Fibroblast of mammary gland (primary cell): ENCODE measurements at regions not wholly inside any gene's neighbourhood (a gene's known extent, or its start where the extent isn't known, plus 50 kb on each side); places are given as distances from the start of the nearest gene placed in this dataset.

ENCODE experiments used
- DNase-seq: peaks from one replicate; pipeline ENCODE4 v3.0.0-alpha.2; 2010; ENCODE audit warnings: low read depth
- H3K4me3 ChIP-seq: 2 replicates; pipeline ENCODE4 v1.5.1; 2011; ENCODE audit warnings: low read depth, mild to moderate bottlenecking, low read length, moderate library complexity; ENCODE audit not compliant: control insufficient read depth
- TF ChIP-seq, protein P1 (sequence below): conservative IDR thresholded peaks from 2 replicates; pipeline ENCODE4 v1.5.1; 2011; ENCODE audit warnings: low read depth, low read length, inconsistent platforms; ENCODE audit not compliant: control insufficient read depth, insufficient read depth

- DNase-seq = no peak
- TF ChIP-seq, protein P1, sequence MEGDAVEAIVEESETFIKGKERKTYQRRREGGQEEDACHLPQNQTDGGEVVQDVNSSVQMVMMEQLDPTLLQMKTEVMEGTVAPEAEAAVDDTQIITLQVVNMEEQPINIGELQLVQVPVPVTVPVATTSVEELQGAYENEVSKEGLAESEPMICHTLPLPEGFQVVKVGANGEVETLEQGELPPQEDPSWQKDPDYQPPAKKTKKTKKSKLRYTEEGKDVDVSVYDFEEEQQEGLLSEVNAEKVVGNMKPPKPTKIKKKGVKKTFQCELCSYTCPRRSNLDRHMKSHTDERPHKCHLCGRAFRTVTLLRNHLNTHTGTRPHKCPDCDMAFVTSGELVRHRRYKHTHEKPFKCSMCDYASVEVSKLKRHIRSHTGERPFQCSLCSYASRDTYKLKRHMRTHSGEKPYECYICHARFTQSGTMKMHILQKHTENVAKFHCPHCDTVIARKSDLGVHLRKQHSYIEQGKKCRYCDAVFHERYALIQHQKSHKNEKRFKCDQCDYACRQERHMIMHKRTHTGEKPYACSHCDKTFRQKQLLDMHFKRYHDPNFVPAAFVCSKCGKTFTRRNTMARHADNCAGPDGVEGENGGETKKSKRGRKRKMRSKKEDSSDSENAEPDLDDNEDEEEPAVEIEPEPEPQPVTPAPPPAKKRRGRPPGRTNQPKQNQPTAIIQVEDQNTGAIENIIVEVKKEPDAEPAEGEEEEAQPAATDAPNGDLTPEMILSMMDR = no peak
- H3K4me3 ChIP-seq = no peak overlapping the region
These were observed 225.9 kb upstream of the SPRED2 start for GRCh38 chr2:65658266-65658665.

DNA sequence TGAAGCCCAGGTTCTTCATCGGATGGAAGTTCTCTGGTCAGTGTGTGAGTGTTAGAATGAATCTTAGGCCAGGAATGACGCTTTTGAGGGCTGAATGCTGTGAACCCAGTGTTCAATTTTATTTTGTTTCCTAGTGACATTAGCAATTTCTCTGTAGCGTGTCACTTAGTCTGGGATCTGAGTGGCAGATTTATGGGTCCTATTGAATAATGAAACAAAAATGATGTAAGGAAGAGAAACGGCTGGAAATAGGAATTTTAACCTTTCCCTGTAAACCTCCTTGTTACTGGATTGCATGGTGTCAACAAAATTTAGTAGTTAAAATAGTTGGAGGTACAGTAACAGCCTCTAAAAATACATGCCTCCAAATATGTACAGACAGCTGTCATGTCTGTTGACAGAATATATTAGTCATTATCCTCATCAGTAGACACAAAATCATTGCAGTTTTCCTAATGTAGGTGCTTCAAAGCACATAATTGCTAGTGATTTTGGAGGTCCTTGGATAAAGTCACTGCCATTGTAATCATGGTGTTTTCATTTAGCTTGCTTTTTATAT, 223.8 kb upstream of the SPRED2 start:
- TF ChIP-seq, protein P1 = no peak
- H3K4me3 ChIP-seq = no peak overlapping the region
- DNase-seq = no peak

GRCh38 chr2:65655000-65655399, 222.6 kb upstream of the SPRED2 start:
- TF ChIP-seq, protein P1 = no peak
- no peak for DNase-seq
- no peak overlapping the region for H3K4me3 ChIP-seq

- no peak for DNase-seq
- H3K4me3 ChIP-seq = no peak overlapping the region
- TF ChIP-seq, protein P1 = no peak
These were observed 222.1 kb upstream of the SPRED2 start for GRCh38 chr2:65654496-65654895.

DNA sequence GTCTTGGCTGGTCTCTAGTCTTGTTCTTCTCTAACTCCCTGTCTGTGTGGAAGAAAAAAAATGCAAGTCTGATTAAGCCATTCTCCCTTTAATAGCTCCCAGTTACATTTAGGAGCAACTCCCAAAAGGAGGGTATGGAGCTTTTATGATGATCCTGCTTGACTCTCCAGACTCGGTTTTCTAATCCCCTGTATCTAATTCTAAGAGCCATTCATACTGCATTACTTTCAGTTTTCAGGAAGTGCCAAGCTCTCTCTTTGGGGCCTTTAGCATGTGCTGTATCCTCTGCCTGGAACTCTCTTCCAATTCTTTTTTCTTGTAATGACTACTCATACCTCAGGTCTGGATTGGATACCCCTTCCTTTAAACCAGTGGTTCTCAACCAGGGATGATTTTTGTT, 219.7 kb upstream of the SPRED2 start:
- TF ChIP-seq, protein P1 = no peak
- DNase-seq = no peak
- H3K4me3 ChIP-seq = no peak overlapping the region

DNA sequence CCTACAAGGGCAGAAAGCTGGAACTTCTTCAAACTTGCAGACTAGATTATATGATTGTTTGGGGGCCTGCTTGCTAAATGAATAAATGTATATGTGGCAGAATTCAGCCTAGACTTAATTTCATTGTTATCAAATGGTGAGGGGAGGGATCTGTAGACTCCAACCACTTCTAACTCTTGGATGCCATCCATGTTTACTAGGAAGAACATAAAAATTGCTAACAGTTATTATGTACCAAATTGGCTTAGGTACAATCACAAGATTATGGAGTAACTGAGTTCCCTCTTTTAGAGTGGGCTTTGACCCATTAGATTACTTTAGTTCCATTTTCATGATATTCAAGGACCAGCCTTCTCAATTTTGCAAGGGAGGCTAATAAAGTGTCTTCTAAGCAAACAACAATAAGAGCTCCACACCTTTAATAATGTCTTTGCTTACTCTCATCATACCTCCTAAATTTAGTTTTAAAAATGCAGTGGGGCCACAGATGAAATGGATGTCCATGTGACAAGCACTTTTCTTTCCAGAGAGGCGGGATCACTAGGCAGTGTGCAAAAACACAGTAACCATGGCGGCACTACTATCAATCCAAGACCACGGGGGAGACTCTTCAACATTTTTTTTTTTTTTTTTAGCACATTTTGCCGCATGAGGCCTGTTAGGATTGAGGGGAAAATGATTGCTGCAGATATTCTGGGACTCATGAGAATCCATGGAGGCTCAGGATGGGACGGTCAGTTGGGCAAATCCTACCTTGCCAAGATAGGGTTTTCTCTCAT, 217.6 kb upstream of the SPRED2 start:
- TF ChIP-seq, protein P1 = no peak
- DNase-seq = no peak
- H3K4me3 ChIP-seq = no peak overlapping the region
